ENCODE measurements at regions not wholly inside any gene's neighbourhood (a gene's known extent, or its start where the extent isn't known, plus 50 kb on each side); places are given as distances from the start of the nearest gene placed in this dataset.

DNA sequence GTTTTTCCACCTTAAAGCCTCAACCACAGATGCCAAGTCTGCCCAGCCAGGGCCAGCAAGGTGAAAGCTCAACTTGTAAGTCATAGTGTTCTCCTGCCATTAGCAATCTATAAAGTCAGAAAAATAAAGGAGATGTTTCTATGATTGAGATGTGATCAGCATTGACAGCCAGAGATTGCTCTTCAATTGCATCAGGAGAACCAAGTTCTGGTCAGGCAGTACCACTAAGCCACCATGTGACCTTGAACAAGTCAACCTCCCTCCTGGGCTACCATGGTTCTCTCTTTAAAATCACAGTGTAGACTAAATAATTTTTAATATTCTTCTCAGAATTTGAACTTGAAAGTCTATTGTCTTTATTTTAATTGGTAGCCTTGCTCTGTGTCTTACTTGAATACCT, 220.3 kb upstream of the HES1 start (continued):
- TF ChIP-seq CTCF (conservative IDR thresholded peaks at IDR 0.05; ENCODE audit: low read depth in 2 of 2) (no peak), NANOG (IDR thresholded peaks at IDR 0.05; ENCODE audit: borderline replicate concordance) (no peak), CREB1 (CRISPR knock-in tag; IDR thresholded peaks at IDR 0.05; ENCODE audit: low read depth) (no peak)

DNA sequence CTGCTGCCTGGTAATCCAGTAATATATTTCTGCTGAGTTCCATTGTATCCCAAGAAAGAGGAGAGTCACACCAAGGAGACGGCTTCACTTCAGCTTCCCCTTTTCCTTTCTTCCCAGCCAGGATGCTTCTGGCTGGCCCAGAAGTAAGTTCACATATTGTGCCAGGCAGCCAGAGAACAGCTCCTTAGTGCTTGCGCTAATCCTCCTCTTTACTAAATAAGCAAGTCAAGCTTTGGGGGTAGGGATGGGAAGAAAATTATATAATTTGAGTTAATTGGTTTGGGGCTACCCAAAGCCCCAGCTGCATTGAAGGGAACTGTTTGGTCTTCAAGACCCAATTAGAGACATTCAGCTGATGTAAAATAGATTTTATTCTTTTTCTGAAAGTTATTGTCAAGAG, 218.8 kb upstream of the HES1 start:
- H3K27me3 ChIP-seq (ENCODE audit: insufficient read depth), result no peaks in the 10 kb centered on the region
- H3K9me2 ChIP-seq (ENCODE audit: insufficient read depth), result 0 out of 2 replicates have a peak, but pooled peaks cover 3% of the 10 kb centered on the region
- no peaks in the 10 kb centered on the region for H3K36me3 ChIP-seq (ENCODE audit: insufficient read depth)
- no peaks in the 10 kb centered on the region for H3K4me1 ChIP-seq (ENCODE audit: insufficient read depth)
- no peak overlapping the region for H3K4me2 ChIP-seq
- H3K27ac ChIP-seq (ENCODE audit: low read depth), result no peak overlapping the region
- no peak overlapping the region for H3K4me3 Mint-ChIP-seq
- no peak overlapping the region for H3K4me3 ChIP-seq
- H3K27ac Mint-ChIP-seq, result no peak overlapping the region
- no peaks in the 10 kb centered on the region for H3F3A ChIP-seq (replicated peaks; ENCODE audit: low read depth)
- H3K4me1 Mint-ChIP-seq, result peaks cover 4% of the 10 kb centered on the region
- H2AFZ ChIP-seq, result peak overlapping the region; percentile 18; the same call in 1 of the 2 replicates
- no peaks in the 10 kb centered on the region for H4K20me1 ChIP-seq (replicated peaks; ENCODE audit: insufficient read depth)
- no peaks in the 10 kb centered on the region; the same call in 2 of the 3 replicates for H3K9me3 Mint-ChIP-seq
- H3K36me3 Mint-ChIP-seq (ENCODE audit: low read depth), result no peaks in the 10 kb centered on the region
- ATAC-seq (no peak), DNase-seq (ENCODE audit: low spot score) (no peak)
- TF ChIP-seq ZNF331 (CRISPR knock-in tag; IDR thresholded peaks at IDR 0.05; ENCODE audit: low read depth), result no peak
- no peak for TF ChIP-seq POLR2AphosphoS5 (IDR thresholded peaks at IDR 0.05; ENCODE audit: low read depth)
- no peak for TF ChIP-seq ZNF462 (CRISPR knock-in tag; IDR thresholded peaks at IDR 0.05)
- peaks cover 2% of the 10 kb centered on the region for H3K27me3 Mint-ChIP-seq (ENCODE audit: insufficient read depth, low read depth, poor library complexity)
- H3K79me2 ChIP-seq (replicated peaks; ENCODE audit: insufficient read depth), result no peaks in the 10 kb centered on the region
